Tongue (tissue), 1 donor: ENCODE measurements at regions not wholly inside any gene's neighbourhood (a gene's known extent, or its start where the extent isn't known, plus 50 kb on each side); places are given as distances from the start of the nearest gene placed in this dataset.

Experiments
- DNase-seq: peaks from one replicate; pipeline ENCODE4 v3.0.0-alpha.2; 2015

DNA sequence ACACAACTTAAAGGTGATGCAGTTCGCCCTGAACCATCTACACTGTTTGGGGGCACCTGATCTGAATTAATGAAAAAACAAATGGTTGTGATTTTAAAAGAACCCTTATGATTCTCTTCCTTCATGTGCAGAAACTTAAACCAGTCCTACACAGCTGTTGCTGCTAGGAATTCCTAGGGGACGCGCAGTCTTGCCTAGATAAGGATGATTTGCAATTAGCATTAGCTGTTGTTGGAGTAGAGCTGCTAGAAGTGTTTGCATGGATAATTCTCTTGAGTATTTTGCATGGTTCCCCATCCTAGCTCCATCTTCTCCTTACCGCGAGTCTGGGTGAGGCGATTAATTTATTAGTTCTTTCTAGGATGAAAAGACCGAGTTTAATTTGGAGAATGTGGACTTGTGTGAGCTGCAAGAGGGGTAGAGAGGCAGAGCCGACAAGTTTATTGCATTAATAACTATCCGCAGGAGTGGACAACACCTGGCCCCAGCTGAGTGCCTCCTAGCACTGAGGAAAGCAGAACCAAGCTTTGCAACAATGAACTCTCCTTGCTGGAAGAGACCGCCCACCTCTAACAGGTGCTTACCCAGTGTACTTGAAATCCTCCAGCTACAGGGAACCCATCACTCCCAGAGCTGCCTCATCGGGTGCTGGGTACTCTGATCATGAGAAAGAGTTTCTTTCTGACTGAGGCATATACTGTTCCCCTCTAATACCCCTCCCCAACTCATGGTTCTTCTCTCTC lies 75.0 kb upstream of the WNT7A start:
- DNase-seq = no peak

DNA sequence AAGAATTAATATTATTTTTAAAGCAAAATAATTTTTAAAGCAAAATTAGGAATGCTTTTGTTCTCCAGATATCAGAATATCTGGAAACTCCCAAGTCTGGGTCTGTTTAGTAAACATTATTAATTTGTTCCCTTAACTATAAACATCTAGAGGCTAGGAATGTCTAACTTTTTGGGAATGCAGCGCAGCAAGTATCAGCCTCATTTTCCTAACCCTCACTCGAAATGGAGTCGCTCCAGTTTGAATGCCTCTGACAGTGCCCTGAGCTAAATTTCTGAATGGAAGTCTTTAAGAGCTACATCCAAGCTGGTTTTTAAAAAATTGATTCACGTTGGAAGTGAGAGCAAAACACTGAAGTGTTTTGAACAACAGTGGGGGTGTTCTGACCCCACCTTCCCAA lies 74.4 kb upstream of the WNT7A start:
- DNase-seq = no peak

DNA sequence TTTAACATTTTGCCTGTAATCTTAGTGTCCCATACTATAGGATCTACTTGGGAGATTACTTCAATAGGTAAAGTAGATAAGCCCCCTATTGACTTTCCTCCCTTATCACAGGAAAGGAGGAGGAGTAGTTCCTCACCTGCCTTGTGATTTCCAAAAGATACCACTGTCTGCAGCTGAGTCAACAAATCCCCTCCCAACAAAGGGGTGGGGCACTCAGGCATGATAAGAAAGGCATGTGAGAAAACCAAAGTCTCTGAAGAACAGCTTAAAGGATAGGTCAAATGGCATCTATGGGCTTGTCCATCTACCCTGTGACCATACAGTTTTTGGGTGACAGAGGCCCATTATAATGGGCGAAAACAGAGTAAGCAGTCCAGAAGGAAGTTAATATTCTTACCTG lies 71.3 kb upstream of the WNT7A start:
- no peak for DNase-seq

DNA sequence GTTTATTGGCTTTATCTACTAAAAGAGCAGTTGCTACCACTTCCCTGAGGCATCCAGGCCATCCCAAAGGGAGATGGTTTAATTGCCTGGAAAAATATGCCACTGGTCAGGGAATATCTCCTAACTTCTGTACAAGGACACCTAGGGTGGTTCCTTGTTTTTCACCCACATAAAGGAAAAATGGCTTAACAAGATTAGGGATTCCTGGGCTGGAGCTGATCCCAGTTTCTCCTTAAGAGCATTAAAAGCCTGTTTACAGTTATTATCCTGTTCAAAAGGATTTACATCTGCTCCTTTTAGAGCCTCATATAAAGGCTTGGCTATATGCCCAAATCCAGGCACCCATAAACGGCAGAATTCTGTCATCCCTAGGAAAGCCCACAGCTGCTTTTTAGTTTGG lies 70.2 kb upstream of the WNT7A start:
- DNase-seq = no peak

DNA sequence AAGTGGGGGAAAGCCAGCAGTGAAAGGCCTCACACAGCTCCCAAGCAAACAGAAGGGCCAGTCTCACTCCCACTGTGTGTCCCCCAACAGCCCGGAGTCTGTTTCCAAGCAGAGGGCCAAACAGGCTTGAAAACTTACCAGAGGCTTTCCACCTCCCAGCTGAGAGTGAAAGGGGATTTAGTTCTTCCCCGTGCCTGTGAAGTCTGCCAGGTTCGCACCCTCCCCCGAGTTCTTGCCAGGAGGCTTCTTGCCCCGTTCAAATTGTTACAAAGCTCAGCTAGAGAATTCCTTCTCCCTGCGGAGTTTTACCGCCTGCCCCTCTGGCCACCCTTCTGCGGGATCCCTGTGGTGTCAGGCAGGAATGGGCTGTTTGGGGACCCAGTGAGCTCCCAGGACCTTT lies 68.0 kb upstream of the WNT7A start:
- no peak for DNase-seq

DNA sequence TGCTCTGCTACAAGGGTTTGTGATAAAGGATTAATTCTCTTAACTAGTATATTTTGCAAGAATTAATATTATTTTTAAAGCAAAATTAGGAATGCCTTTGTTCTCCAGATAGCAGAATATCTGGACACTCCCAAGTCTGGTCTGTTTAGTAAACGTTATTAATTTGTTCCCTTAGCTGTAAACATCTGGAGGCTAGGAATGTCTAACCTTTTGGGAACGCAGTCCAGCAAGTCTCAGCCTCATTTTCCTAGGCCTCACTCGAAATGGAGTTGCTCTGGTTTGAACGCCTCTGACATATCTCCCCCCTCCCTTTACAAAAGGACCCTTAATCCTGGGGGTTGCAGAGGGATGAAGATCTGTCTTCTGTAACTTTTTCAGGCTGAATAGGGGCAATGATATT lies 59.3 kb upstream of the WNT7A start:
- no peak for DNase-seq

DNA sequence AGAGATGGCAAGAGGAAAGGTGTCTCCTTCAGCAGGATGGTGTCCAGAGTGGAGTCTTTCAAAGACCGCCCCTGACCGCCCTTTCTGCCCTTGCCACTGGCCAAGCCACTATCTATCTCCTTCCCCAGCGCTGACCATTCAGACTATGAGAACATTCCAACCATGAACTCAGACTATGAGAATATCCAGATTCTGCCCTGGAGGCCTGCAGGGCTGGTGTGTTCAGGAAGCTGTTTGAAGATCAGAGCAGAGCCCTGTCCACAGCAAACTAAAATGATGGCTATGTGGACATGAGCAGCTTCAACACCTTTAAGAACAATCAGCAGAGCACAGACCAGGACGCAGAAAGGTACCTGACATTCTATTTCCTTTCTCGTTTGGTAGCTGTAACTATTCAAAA lies 57.3 kb upstream of the WNT7A start:
- no peak for DNase-seq

DNA sequence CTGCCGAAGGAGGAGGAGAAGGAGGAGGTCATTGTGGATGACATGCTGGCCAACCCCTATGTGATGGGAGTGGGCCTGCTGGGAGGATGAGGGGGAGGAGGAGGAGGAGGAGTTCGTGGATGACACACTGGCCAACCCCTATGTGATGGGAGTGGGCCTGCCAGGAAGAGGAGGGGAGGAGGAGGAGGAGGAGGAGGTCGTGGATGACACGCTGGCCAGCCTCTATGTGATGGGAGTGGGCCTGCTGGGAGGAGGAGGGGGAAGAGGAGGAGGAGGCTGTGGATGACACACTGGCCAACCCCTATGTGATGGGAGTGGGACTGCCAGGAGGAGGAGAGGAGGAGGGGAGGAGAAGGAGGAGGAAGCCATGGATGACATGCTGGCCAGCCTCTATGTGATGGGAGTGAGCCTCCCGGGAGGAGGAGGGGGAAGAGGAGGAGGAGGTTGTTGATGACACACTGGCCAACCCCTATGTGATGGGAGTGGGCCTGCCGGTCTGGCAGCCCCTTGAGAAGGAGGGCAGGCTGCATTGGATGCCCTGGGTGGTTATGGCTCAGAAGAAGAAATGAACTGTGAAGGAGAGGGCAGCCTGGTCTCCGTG lies 55.7 kb upstream of the WNT7A start:
- DNase-seq = no peak

DNA sequence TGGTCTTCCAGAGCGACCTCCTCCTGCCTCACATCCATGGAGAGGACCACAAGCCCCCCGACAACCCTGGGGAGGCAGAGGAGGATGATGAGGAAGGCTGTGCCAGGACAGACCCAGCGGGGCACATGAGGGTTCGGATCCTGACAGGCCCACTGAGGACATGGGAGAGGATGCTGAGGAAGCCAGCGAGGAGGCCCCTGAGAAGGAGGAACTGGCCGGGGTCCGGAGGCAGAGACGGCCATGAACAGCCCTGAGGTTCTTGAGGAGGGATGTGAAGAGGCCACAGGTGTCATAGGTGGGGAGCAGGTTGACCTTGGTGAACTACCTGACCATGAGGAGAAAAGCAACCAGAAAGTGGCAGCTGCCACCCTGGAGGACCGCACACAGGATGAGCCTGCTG lies 54.9 kb upstream of the WNT7A start:
- DNase-seq = no peak

DNA sequence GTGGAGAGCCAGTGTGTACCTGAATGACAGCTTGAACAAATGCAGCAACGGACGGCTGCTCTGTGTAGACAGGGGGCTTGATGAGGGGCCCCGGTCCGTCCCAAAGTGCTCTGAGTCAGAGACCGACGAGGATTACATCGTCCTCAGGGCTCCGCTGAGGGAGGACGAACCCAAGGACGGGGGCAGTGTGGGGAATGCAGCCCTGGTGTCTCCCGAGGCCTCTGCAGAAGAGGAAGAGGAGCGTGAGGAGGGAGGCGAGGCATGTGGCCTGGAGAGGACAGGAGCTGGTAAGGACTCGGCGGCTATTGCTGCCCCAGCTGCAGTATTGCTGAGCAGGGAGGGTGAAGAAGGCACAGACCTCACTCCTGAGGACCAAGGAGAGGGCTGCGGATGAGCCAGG lies 54.4 kb upstream of the WNT7A start:
- DNase-seq = no peak

DNA sequence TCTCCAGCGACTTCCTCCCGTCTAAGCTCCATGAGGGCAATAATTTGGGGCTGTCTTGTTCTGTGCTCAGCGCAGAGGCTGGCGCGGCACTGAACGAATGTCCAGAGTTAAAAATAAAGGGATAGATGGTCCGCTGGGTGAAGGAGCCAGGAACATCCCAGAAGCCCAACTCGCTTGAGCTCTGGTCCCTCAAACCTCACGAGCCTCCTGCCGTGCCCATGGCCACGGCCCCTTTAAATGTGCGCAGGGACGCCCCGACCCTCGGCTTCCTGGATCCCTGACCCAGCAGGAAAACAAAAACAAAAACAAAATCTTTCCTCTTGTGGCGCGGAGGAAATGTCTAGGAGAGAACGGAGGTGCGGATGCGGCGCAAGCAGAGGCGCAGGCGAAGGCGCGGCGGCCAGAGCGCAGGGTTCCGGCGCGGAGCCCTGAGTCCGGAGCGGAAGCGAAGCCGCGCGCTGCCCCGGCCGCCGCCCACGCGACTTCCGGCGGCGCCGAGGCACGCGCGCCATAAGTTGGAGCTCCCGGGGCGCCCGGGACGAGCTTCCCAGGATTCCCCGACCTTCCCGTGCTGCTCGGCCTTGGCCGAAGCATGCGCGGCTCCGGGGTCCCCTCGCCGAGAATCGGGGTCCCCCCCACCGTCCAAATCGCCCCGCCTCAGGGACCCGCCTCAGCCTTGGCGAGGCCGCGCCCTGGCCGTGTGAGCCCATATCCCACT lies 52.9 kb upstream of the WNT7A start:
- peak; percentile 49 for DNase-seq

DNA sequence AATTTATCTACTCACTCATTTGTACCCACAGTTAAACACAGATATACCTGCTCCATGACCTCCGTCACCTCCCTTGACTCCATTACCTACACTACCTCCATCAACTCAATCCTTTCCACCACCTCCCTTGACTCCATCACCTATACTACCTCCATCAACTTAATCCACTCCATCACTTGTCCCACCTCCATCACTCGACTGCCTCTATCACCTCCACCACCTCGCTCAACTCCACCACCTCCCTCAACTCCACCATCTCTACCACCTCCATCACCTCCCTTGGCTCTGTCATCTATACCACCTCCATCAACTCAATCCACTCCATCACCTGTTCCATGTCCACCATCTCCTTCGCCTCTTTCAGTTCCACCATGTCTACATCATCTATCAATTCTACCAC lies 51.3 kb upstream of the WNT7A start:
- no peak for DNase-seq
